ENCODE measurements at regions not wholly inside any gene's neighbourhood (a gene's known extent, or its start where the extent isn't known, plus 50 kb on each side); places are given as distances from the start of the nearest gene placed in this dataset.

DNA sequence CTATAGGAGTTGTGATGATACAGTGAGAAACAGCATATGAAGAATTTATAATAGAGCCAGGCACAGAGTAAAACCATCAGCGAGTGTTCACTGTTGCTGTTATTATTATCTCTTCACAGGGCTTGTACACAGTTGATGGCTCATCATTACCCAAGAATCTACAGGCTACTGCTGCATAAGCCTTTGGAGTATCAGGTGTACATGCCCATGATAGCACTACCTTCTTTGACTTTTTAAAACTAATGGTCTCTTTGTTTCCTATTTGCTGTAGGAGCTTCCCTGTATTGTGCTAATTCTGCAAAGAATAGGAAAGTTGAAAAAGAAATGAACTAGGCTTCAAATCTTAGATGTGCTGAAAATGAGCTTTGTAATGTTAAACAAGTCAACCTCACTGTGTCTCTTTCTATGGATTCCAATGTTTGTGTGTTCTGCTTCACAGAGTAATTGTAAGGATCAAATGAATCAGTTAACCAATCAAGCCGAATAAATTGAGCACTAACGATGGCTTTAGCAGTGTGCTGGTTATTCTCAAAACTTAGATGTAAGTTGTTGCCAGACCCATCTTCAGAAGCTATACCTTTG lies 138.8 kb downstream of the TUSC7 start:
- TF ChIP-seq CTCF (IDR thresholded peaks at IDR 0.05) (no peak), POLR2A (IDR thresholded peaks at IDR 0.05) (no peak)
